Mucosa of stomach (tissue), 1 donor: ENCODE measurements at regions not wholly inside any gene's neighbourhood (a gene's known extent, or its start where the extent isn't known, plus 50 kb on each side); places are given as distances from the start of the nearest gene placed in this dataset.

ENCODE experiments used
- H3K27me3 ChIP-seq: one replicate; pipeline ENCODE4 v1.7.0; 2013; ENCODE audit warnings: mild to moderate bottlenecking, low read length; ENCODE audit not compliant: control insufficient read depth, insufficient read depth
- H3K36me3 ChIP-seq: one replicate; pipeline ENCODE4 v1.7.0; 2013; ENCODE audit warnings: low read length; ENCODE audit not compliant: control insufficient read depth, insufficient read depth
- H3K4me1 ChIP-seq: one replicate; pipeline ENCODE4 v1.7.0; 2013; ENCODE audit warnings: mild to moderate bottlenecking, low read length; ENCODE audit not compliant: control insufficient read depth, insufficient read depth
- H3K4me3 ChIP-seq: one replicate; pipeline ENCODE4 v1.7.0; 2013; ENCODE audit warnings: low read length
- H3K9ac ChIP-seq: one replicate; pipeline ENCODE4 v1.7.0; 2013; ENCODE audit warnings: mild to moderate bottlenecking, low read length, moderate library complexity
- H3K9me3 ChIP-seq: one replicate; pipeline ENCODE4 v1.7.0; 2013; ENCODE audit warnings: mild to moderate bottlenecking, low read length, moderate library complexity; ENCODE audit not compliant: control insufficient read depth
- donor health status: Pancreatic carcinoma.

GRCh38 chr5:116810951-116811350 is 236.3 kb upstream of the SEMA6A start:
- Histone ChIP-seq H3K4me1 (no peaks in the 10 kb centered on the region), H3K4me3 (no peak overlapping the region), H3K9me3 (no peaks in the 10 kb centered on the region), H3K9ac (no peak overlapping the region), H3K27me3 (no peaks in the 10 kb centered on the region), H3K36me3 (no peaks in the 10 kb centered on the region)

- Histone ChIP-seq H3K36me3 (no peaks in the 10 kb centered on the region), H3K27me3 (no peaks in the 10 kb centered on the region), H3K9me3 (no peaks in the 10 kb centered on the region), H3K4me1 (no peaks in the 10 kb centered on the region), H3K9ac (no peak overlapping the region), H3K4me3 (no peak overlapping the region)
Observed at GRCh38 chr5:116806836-116807235, 232.2 kb upstream of the SEMA6A start.

- Histone ChIP-seq H3K4me1 (no peaks in the 10 kb centered on the region), H3K4me3 (no peak overlapping the region), H3K27me3 (no peaks in the 10 kb centered on the region), H3K36me3 (no peaks in the 10 kb centered on the region), H3K9ac (no peak overlapping the region), H3K9me3 (no peaks in the 10 kb centered on the region)
Observed at GRCh38 chr5:116799401-116799800, 224.8 kb upstream of the SEMA6A start.

- Histone ChIP-seq H3K4me1 (no peaks in the 10 kb centered on the region), H3K27me3 (no peaks in the 10 kb centered on the region), H3K9me3 (no peaks in the 10 kb centered on the region), H3K9ac (no peak overlapping the region), H3K4me3 (no peak overlapping the region), H3K36me3 (no peaks in the 10 kb centered on the region)
Observed at GRCh38 chr5:116795189-116795588, 220.6 kb upstream of the SEMA6A start.

- Histone ChIP-seq H3K9ac (no peak overlapping the region), H3K4me1 (no peaks in the 10 kb centered on the region), H3K36me3 (no peaks in the 10 kb centered on the region), H3K4me3 (no peak overlapping the region), H3K9me3 (no peaks in the 10 kb centered on the region), H3K27me3 (no peaks in the 10 kb centered on the region)
Observed at GRCh38 chr5:116789522-116789921, 214.9 kb upstream of the SEMA6A start.

- no peaks in the 10 kb centered on the region for H3K9me3 ChIP-seq
- no peaks in the 10 kb centered on the region for H3K36me3 ChIP-seq
- H3K27me3 ChIP-seq = no peaks in the 10 kb centered on the region
- H3K9ac ChIP-seq = no peak overlapping the region
- no peak overlapping the region for H3K4me3 ChIP-seq
- no peaks in the 10 kb centered on the region for H3K4me1 ChIP-seq
Observed at GRCh38 chr5:116788851-116789403, 214.3 kb upstream of the SEMA6A start.

- H3K36me3 ChIP-seq = no peaks in the 10 kb centered on the region
- no peaks in the 10 kb centered on the region for H3K4me1 ChIP-seq
- H3K9me3 ChIP-seq = no peaks in the 10 kb centered on the region
- H3K9ac ChIP-seq = no peak overlapping the region
- H3K4me3 ChIP-seq = no peak overlapping the region
- H3K27me3 ChIP-seq = no peaks in the 10 kb centered on the region
Observed at GRCh38 chr5:116787570-116787969, 212.9 kb upstream of the SEMA6A start.

GRCh38 chr5:116785106-116785505 is 210.5 kb upstream of the SEMA6A start:
- Histone ChIP-seq H3K9me3 (no peaks in the 10 kb centered on the region), H3K4me1 (no peaks in the 10 kb centered on the region), H3K4me3 (no peak overlapping the region), H3K27me3 (no peaks in the 10 kb centered on the region), H3K36me3 (no peaks in the 10 kb centered on the region), H3K9ac (no peak overlapping the region)

GRCh38 chr5:116779846-116780245 is 205.2 kb upstream of the SEMA6A start:
- Histone ChIP-seq H3K9me3 (no peaks in the 10 kb centered on the region), H3K9ac (no peak overlapping the region), H3K36me3 (no peaks in the 10 kb centered on the region), H3K27me3 (no peaks in the 10 kb centered on the region), H3K4me1 (no peaks in the 10 kb centered on the region), H3K4me3 (no peak overlapping the region)

GRCh38 chr5:116778651-116779280 is 204.1 kb upstream of the SEMA6A start:
- H3K36me3 ChIP-seq = no peaks in the 10 kb centered on the region
- H3K9me3 ChIP-seq = no peaks in the 10 kb centered on the region
- no peaks in the 10 kb centered on the region for H3K27me3 ChIP-seq
- no peak overlapping the region for H3K4me3 ChIP-seq
- no peak overlapping the region for H3K9ac ChIP-seq
- H3K4me1 ChIP-seq = no peaks in the 10 kb centered on the region

GRCh38 chr5:116778032-116778431 is 203.4 kb upstream of the SEMA6A start:
- no peaks in the 10 kb centered on the region for H3K27me3 ChIP-seq
- no peak overlapping the region for H3K9ac ChIP-seq
- H3K4me1 ChIP-seq = no peaks in the 10 kb centered on the region
- no peaks in the 10 kb centered on the region for H3K36me3 ChIP-seq
- H3K4me3 ChIP-seq = no peak overlapping the region
- no peaks in the 10 kb centered on the region for H3K9me3 ChIP-seq

GRCh38 chr5:116773926-116774325 is 199.3 kb upstream of the SEMA6A start:
- no peaks in the 10 kb centered on the region for H3K36me3 ChIP-seq
- no peaks in the 10 kb centered on the region for H3K27me3 ChIP-seq
- no peaks in the 10 kb centered on the region for H3K9me3 ChIP-seq
- no peaks in the 10 kb centered on the region for H3K4me1 ChIP-seq
- H3K9ac ChIP-seq = no peak overlapping the region
- no peak overlapping the region for H3K4me3 ChIP-seq

GRCh38 chr5:116772806-116773205 is 198.2 kb upstream of the SEMA6A start:
- H3K27me3 ChIP-seq = no peaks in the 10 kb centered on the region
- no peaks in the 10 kb centered on the region for H3K36me3 ChIP-seq
- no peaks in the 10 kb centered on the region for H3K9me3 ChIP-seq
- H3K4me1 ChIP-seq = no peaks in the 10 kb centered on the region
- no peak overlapping the region for H3K4me3 ChIP-seq
- H3K9ac ChIP-seq = no peak overlapping the region
